Suprapubic skin (tissue), 4 donors: ENCODE measurements at regions not wholly inside any gene's neighbourhood (a gene's known extent, or its start where the extent isn't known, plus 50 kb on each side); places are given as distances from the start of the nearest gene placed in this dataset.

Experiments
- EP300 ChIP-seq: sonication (generic); formaldehyde crosslinking; IDR thresholded peaks from one replicate; pipeline ENCODE4 v1.6.1; 2017; ENCODE audit warnings: antibody characterized with exemption
- POLR2A ChIP-seq, 2 donors: fragments of 450-650 bp; IDR thresholded peaks; one replicate each; pipeline ENCODE4 v1.6.1; 2017; ENCODE audit warnings: antibody characterized with exemption in 2 of 2, mild to moderate bottlenecking in 2 of 2, moderate library complexity in 2 of 2
- POLR2AphosphoS5 ChIP-seq, 3 donors: sonication (generic); formaldehyde crosslinking; IDR thresholded peaks; one replicate each; pipeline ENCODE4 v1.6.1; 2017; ENCODE audit warnings: antibody characterized with exemption in 3 of 3
- TF ChIP-seq, protein P1 (sequence below), 2 donors: fragments of 200-600 bp in 1 of 2; fragments of 450-650 bp in 1 of 2; sonication (generic) in 1 of 2; IDR thresholded peaks; one replicate each; pipeline ENCODE4 v1.5.1; 2016 to 2019; ENCODE audit warnings: antibody characterized with exemption in 2 of 2, mild to moderate bottlenecking in 1 of 2, moderate library complexity in 1 of 2

GRCh38 chr12:89264837-89265236 is 87.5 kb downstream of the DUSP6 start:
- TF ChIP-seq, protein P1, sequence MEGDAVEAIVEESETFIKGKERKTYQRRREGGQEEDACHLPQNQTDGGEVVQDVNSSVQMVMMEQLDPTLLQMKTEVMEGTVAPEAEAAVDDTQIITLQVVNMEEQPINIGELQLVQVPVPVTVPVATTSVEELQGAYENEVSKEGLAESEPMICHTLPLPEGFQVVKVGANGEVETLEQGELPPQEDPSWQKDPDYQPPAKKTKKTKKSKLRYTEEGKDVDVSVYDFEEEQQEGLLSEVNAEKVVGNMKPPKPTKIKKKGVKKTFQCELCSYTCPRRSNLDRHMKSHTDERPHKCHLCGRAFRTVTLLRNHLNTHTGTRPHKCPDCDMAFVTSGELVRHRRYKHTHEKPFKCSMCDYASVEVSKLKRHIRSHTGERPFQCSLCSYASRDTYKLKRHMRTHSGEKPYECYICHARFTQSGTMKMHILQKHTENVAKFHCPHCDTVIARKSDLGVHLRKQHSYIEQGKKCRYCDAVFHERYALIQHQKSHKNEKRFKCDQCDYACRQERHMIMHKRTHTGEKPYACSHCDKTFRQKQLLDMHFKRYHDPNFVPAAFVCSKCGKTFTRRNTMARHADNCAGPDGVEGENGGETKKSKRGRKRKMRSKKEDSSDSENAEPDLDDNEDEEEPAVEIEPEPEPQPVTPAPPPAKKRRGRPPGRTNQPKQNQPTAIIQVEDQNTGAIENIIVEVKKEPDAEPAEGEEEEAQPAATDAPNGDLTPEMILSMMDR (IDR thresholded peaks at IDR 0.05), result no peak
- TF ChIP-seq POLR2AphosphoS5 (IDR thresholded peaks at IDR 0.05) (no peak), POLR2A (IDR thresholded peaks at IDR 0.05) (no peak), EP300 (no peak)
